HEK293 (cell line): ENCODE measurements at regions not wholly inside any gene's neighbourhood (a gene's known extent, or its start where the extent isn't known, plus 50 kb on each side); places are given as distances from the start of the nearest gene placed in this dataset.

ENCODE experiments used
- CTCF ChIA-PET: fragments of 350-600 bp; formaldehyde crosslinking; extraction: SDS; loops from one replicate; lab custom pipeline; 2021; ENCODE audit warnings: antibody characterized with exemption; lab: Yijun Ruan, JAX
- POLR2A ChIA-PET: fragments of 300-600 bp; formaldehyde crosslinking; extraction: SDS; loops from one replicate; lab custom pipeline; 2020; ENCODE audit warnings: antibody characterized with exemption, inconsistent platforms; lab: Yijun Ruan, JAX
- H3K27ac ChIP-seq: fragments of 200-500 bp; sonication (Bioruptor generic); 2 replicates; pipeline ENCODE4 v1.5.1; 2014; ENCODE audit warnings: low read depth, low read length, control low read depth, inconsistent platforms; ENCODE audit errors: extremely low read depth
- H3K36me3 ChIP-seq, 2 experiments: fragments of 200-500 bp in 1 of 2; sonication (Bioruptor generic) in 1 of 2; 1 replicate in 1 of 2; 2 replicates in 1 of 2; pipeline ENCODE4 v1.5.1; 2014 to 2017; ENCODE audit warnings: inconsistent platforms in 2 of 2, low read length in 2 of 2; ENCODE audit not compliant: control insufficient read depth in 2 of 2, insufficient read depth in 1 of 2
- H3K4me1 ChIP-seq: fragments of 200-500 bp; sonication (Bioruptor generic); 2 replicates; pipeline ENCODE4 v1.5.1; 2014; ENCODE audit warnings: mild to moderate bottlenecking, low read length, inconsistent platforms; ENCODE audit not compliant: control insufficient read depth, insufficient read depth
- H3K4me3 ChIP-seq: 2 replicates; pipeline ENCODE4 v1.5.1; 2011; ENCODE audit warnings: low read depth, mild to moderate bottlenecking, control low read depth, low read length, moderate library complexity
- H3K9me3 ChIP-seq: fragments of 200-500 bp; sonication (Bioruptor generic); 2 replicates; pipeline ENCODE4 v1.5.1; 2014; ENCODE audit warnings: low read depth, low read length, inconsistent platforms; ENCODE audit not compliant: control insufficient read depth, insufficient read depth
- AEBP2 ChIP-seq: fragments of 450-650 bp; formaldehyde crosslinking; IDR thresholded peaks from 2 replicates; pipeline ENCODE4 v1.5.1; 2016; ENCODE audit warnings: missing biosample characterization, missing genetic modification characterization, borderline replicate concordance
- FEZF1 ChIP-seq: fragments of 450-650 bp; formaldehyde crosslinking; IDR thresholded peaks from 2 replicates; pipeline ENCODE4 v1.5.1; 2016; ENCODE audit warnings: missing biosample characterization, missing genetic modification characterization
- GLIS1 ChIP-seq: fragments of 450-650 bp; formaldehyde crosslinking; IDR thresholded peaks from 2 replicates; pipeline ENCODE4 v1.5.1; 2016; ENCODE audit warnings: missing biosample characterization, missing genetic modification characterization
- HOXC10 ChIP-seq: sonication (generic); formaldehyde crosslinking; IDR thresholded peaks from 2 replicates; pipeline ENCODE4 v1.8.1; 2023; ENCODE audit warnings: mild to moderate bottlenecking, missing genetic modification reagents
- MEIS1 ChIP-seq: sonication (generic); formaldehyde crosslinking; IDR thresholded peaks from 2 replicates; pipeline ENCODE4 v1.8.1; 2022; ENCODE audit warnings: missing genetic modification reagents, mild to moderate bottlenecking, borderline replicate concordance
- TCF7L2 ChIP-seq: IDR thresholded peaks from 2 replicates; pipeline ENCODE4 v1.6.1; 2011; ENCODE audit warnings: low read depth, mild to moderate bottlenecking, inconsistent platforms, low read length, moderate library complexity, borderline replicate concordance
- ZEB2 ChIP-seq: fragments of 450-650 bp; formaldehyde crosslinking; IDR thresholded peaks from 2 replicates; pipeline ENCODE4 v1.5.1; 2016; ENCODE audit warnings: missing biosample characterization, missing genetic modification characterization
- ZFP3 ChIP-seq: fragments of 450-650 bp; formaldehyde crosslinking; IDR thresholded peaks from 2 replicates; pipeline ENCODE4 v1.5.1; 2016; ENCODE audit warnings: low read depth, missing biosample characterization, missing genetic modification characterization
- ZNF114 ChIP-seq: fragments of 450-650 bp; formaldehyde crosslinking; IDR thresholded peaks from 2 replicates; pipeline ENCODE4 v1.5.0; 2017; ENCODE audit warnings: missing biosample characterization, missing genetic modification characterization
- ZNF146 ChIP-seq: fragments of 450-650 bp; formaldehyde crosslinking; IDR thresholded peaks from 2 replicates; pipeline ENCODE4 v1.5.1; 2016; ENCODE audit warnings: missing biosample characterization, missing genetic modification characterization
- ZNF175 ChIP-seq: fragments of 450-650 bp; formaldehyde crosslinking; IDR thresholded peaks from 2 replicates; pipeline ENCODE4 v1.5.1; 2016; ENCODE audit warnings: missing biosample characterization, missing genetic modification characterization
- ZNF19 ChIP-seq: fragments of 450-650 bp; formaldehyde crosslinking; IDR thresholded peaks from 2 replicates; pipeline ENCODE4; 2016; ENCODE audit warnings: missing biosample characterization, missing genetic modification characterization, low read depth
- ZNF211 ChIP-seq: fragments of 450-650 bp; formaldehyde crosslinking; IDR thresholded peaks from 2 replicates; pipeline ENCODE4 v1.5.1; 2016; ENCODE audit warnings: low read depth, missing biosample characterization, missing genetic modification characterization
- ZNF23 ChIP-seq: fragments of 450-650 bp; formaldehyde crosslinking; IDR thresholded peaks from 2 replicates; pipeline ENCODE4 v1.5.1; 2016; ENCODE audit warnings: missing biosample characterization, missing genetic modification characterization, borderline replicate concordance
- ZNF341 ChIP-seq: fragments of 450-650 bp; formaldehyde crosslinking; IDR thresholded peaks from 2 replicates; pipeline ENCODE4; 2016; ENCODE audit warnings: low read depth, missing biosample characterization, missing genetic modification characterization
- ZNF350 ChIP-seq: fragments of 450-650 bp; formaldehyde crosslinking; IDR thresholded peaks from 2 replicates; pipeline ENCODE4 v1.5.0; 2017; ENCODE audit warnings: missing biosample characterization, mild to moderate bottlenecking, missing genetic modification characterization
- ZNF354C ChIP-seq: fragments of 450-650 bp; formaldehyde crosslinking; IDR thresholded peaks from 2 replicates; pipeline ENCODE4 v1.5.1; 2016; ENCODE audit warnings: missing biosample characterization, missing genetic modification characterization, low read depth, borderline replicate concordance
- ZNF433 ChIP-seq: fragments of 450-650 bp; formaldehyde crosslinking; IDR thresholded peaks from 2 replicates; pipeline ENCODE4 v1.5.1; 2016; ENCODE audit warnings: missing biosample characterization, missing genetic modification characterization, low read depth
- ZNF521 ChIP-seq: fragments of 450-650 bp; formaldehyde crosslinking; IDR thresholded peaks from 2 replicates; pipeline ENCODE4 v1.5.1; 2017; ENCODE audit warnings: missing biosample characterization, mild to moderate bottlenecking, missing genetic modification characterization
- ZNF544 ChIP-seq: fragments of 450-650 bp; formaldehyde crosslinking; IDR thresholded peaks from 2 replicates; pipeline ENCODE4 v1.5.0; 2017; ENCODE audit warnings: missing biosample characterization, missing genetic modification characterization
- ZNF549 ChIP-seq: fragments of 450-650 bp; IDR thresholded peaks from 2 replicates; pipeline ENCODE4 v1.5.1; 2018; ENCODE audit warnings: missing biosample characterization, missing genetic modification characterization, mild to moderate bottlenecking, inconsistent platforms, moderate library complexity
- ZNF670 ChIP-seq: fragments of 450-650 bp; formaldehyde crosslinking; IDR thresholded peaks from 2 replicates; pipeline ENCODE4 v1.5.1; 2016; ENCODE audit warnings: missing biosample characterization, missing genetic modification characterization, low read depth
- ZNF677 ChIP-seq: fragments of 450-650 bp; IDR thresholded peaks from 2 replicates; pipeline ENCODE4 v1.5.0; 2018; ENCODE audit warnings: missing biosample characterization, mild to moderate bottlenecking, missing genetic modification characterization, moderate library complexity

- TF ChIP-seq GLIS1 (tag by site-specific recombination) (no peak), TCF7L2 (no peak), AEBP2 (tag by site-specific recombination) (no peak), ZNF433 (tag by site-specific recombination) (no peak), ZNF23 (tag by site-specific recombination) (no peak), ZNF677 (no peak), ZNF341 (tag by site-specific recombination) (no peak), ZFP3 (tag by site-specific recombination) (no peak), MEIS1 (CRISPR knock-in tag) (no peak), ZNF354C (tag by site-specific recombination) (no peak), ZNF146 (tag by site-specific recombination) (no peak), ZNF670 (tag by site-specific recombination) (no peak), ZNF211 (tag by site-specific recombination) (no peak), FEZF1 (tag by site-specific recombination) (no peak; the same call in 1 of the 2 replicates), ZNF549 (tag by site-specific recombination) (no peak)
- ChIA-PET CTCF (no interaction called here), POLR2A (no interaction called here)
- Histone ChIP-seq H3K9me3 (no peaks in the 10 kb centered on the region), H3K4me1 (no peaks in the 10 kb centered on the region), H3K36me3 (no peaks in the 10 kb centered on the region), H3K27ac (no peak overlapping the region), H3K4me3 (no peak overlapping the region)
These were observed 315.7 kb downstream of the HNRNPD start for GRCh38 chr4:82057990-82058544.

- ChIA-PET CTCF (no interaction called here), POLR2A (no interaction called here)
- no peak overlapping the region for H3K27ac ChIP-seq
- TF ChIP-seq ZNF19 (tag by site-specific recombination): no peak
- no peaks in the 10 kb centered on the region for H3K9me3 ChIP-seq
- H3K36me3 ChIP-seq: no peaks in the 10 kb centered on the region
- H3K4me3 ChIP-seq: no peak overlapping the region
- H3K4me1 ChIP-seq: no peaks in the 10 kb centered on the region
These were observed 318.6 kb downstream of the HNRNPD start for GRCh38 chr4:82055156-82055555.

GRCh38 chr4:82053396-82053795 lies 320.4 kb downstream of the HNRNPD start:
- Histone ChIP-seq H3K36me3 (no peaks in the 10 kb centered on the region), H3K27ac (no peak overlapping the region), H3K4me3 (no peak overlapping the region), H3K4me1 (no peaks in the 10 kb centered on the region), H3K9me3 (no peaks in the 10 kb centered on the region)
- POLR2A ChIA-PET: no interaction called here
- TF ChIP-seq ZNF350 (tag by site-specific recombination) (no peak), ZEB2 (tag by site-specific recombination) (no peak), ZNF114 (tag by site-specific recombination) (no peak), ZNF544 (tag by site-specific recombination) (no peak), ZNF175 (tag by site-specific recombination) (no peak), HOXC10 (CRISPR knock-in tag) (no peak), ZNF521 (tag by site-specific recombination) (no peak)
- TF ChIP-seq, all 188 proteins: peak for 0
- CTCF ChIA-PET: no interaction called here
